ENCODE measurements at regions not wholly inside any gene's neighbourhood (a gene's known extent, or its start where the extent isn't known, plus 50 kb on each side); places are given as distances from the start of the nearest gene placed in this dataset.

GRCh38 chr6:127053032-127053874 is 65.2 kb upstream of the RSPO3 start:
- no peaks in the 10 kb centered on the region for H3K9me3 ChIP-seq
- H3K4me3 ChIP-seq (ENCODE audit: control insufficient read depth in 1 of 2, extremely low read depth in 1 of 2, low read length in 1 of 2), result no peak overlapping the region
- ChIA-PET POLR2A (no interaction called here), CTCF (no interaction called here)
- Mint-ChIP-seq H3K4me1 (peaks cover 0 to 4% (median 2%) of the 10 kb centered on the region in 3 donors), H3K9me3 (peaks cover 4 to 11% (median 5%) of the 10 kb centered on the region in 3 donors), H3K27ac (no peak overlapping the region), H3K4me3 (no peak overlapping the region), H3K36me3 (no peaks in the 10 kb centered on the region), H3K27me3 (no peaks in the 10 kb centered on the region)
- H3K27ac ChIP-seq (ENCODE audit: low read length), result no peak overlapping the region
- H3K36me3 ChIP-seq (ENCODE audit: control insufficient read depth in 2 of 2, extremely low read depth in 1 of 2, insufficient read depth in 1 of 2, low read length in 1 of 2), result no peaks in the 10 kb centered on the region
- no peaks in the 10 kb centered on the region for H3K4me1 ChIP-seq (ENCODE audit: control insufficient read depth in 1 of 2, extremely low read depth in 1 of 2, insufficient read depth in 2 of 2, low read length in 2 of 2)
- WGBS (ENCODE audit: insufficient coverage), result no CpG with 5 or more reads among the region's 2 CpGs
- peaks cover 0 to 3% of the 10 kb centered on the region in 2 experiments for H3K27me3 ChIP-seq (replicated peaks in 1 of 2; ENCODE audit: control insufficient read depth in 2 of 2, extremely low read depth in 1 of 2, insufficient read depth in 2 of 2, low read length in 1 of 2)
- ATAC-seq (replicated peaks in 1 of 4) (no peak), DNase-seq (no peak)

GRCh38 chr6:127053875-127054235 is 64.6 kb upstream of the RSPO3 start:
- ChIA-PET CTCF (no interaction called here), POLR2A (no interaction called here)
- no peak for DNase-seq
- no peak overlapping the region for H3K27ac Mint-ChIP-seq
- no peak for ATAC-seq (replicated peaks in 1 of 4)
- Histone ChIP-seq H3K4me3 (ENCODE audit: control insufficient read depth in 1 of 2, extremely low read depth in 1 of 2, low read length in 1 of 2) (no peak overlapping the region), H3K36me3 (ENCODE audit: control insufficient read depth in 2 of 2, extremely low read depth in 1 of 2, insufficient read depth in 1 of 2, low read length in 1 of 2) (no peaks in the 10 kb centered on the region), H3K4me1 (ENCODE audit: control insufficient read depth in 1 of 2, extremely low read depth in 1 of 2, insufficient read depth in 2 of 2, low read length in 2 of 2) (no peaks in the 10 kb centered on the region), H3K9me3 (no peaks in the 10 kb centered on the region), H3K27me3 (replicated peaks in 1 of 2; ENCODE audit: control insufficient read depth in 2 of 2, extremely low read depth in 1 of 2, insufficient read depth in 2 of 2, low read length in 1 of 2) (peaks cover 0 to 3% of the 10 kb centered on the region in 2 experiments), H3K27ac (ENCODE audit: low read length) (no peak overlapping the region)
- H3K27me3 Mint-ChIP-seq, result no peaks in the 10 kb centered on the region
- H3K4me3 Mint-ChIP-seq, result no peak overlapping the region
- WGBS (ENCODE audit: insufficient coverage), result no CpG with 5 or more reads among the region's 1 CpG
- H3K36me3 Mint-ChIP-seq, result no peaks in the 10 kb centered on the region
- H3K4me1 Mint-ChIP-seq, result peaks cover 0 to 4% (median 2%) of the 10 kb centered on the region in 3 donors
- peaks cover 3 to 14% (median 9%) of the 10 kb centered on the region in 3 donors for H3K9me3 Mint-ChIP-seq

- CTCF ChIA-PET, result no interaction called here
- no peaks in the 10 kb centered on the region for H3K27me3 Mint-ChIP-seq
Measured at GRCh38 chr6:127058027-127058426, 60.4 kb upstream of the RSPO3 start.

GRCh38 chr6:127058936-127059335 is 59.5 kb upstream of the RSPO3 start:
- Mint-ChIP-seq H3K4me3 (no peak overlapping the region), H3K27me3 (no peaks in the 10 kb centered on the region), H3K27ac (no peak overlapping the region), H3K9me3 (peaks cover 0 to 6% (median 4%) of the 10 kb centered on the region in 3 donors), H3K4me1 (peaks cover 0 to under 1% (median 0%) of the 10 kb centered on the region in 3 donors), H3K36me3 (no peaks in the 10 kb centered on the region)
- H3K27ac ChIP-seq (ENCODE audit: low read length), result no peak overlapping the region
- H3K4me3 ChIP-seq (ENCODE audit: control insufficient read depth in 1 of 2, extremely low read depth in 1 of 2, low read length in 1 of 2), result no peak overlapping the region
- no peaks in the 10 kb centered on the region for H3K4me1 ChIP-seq (ENCODE audit: control insufficient read depth in 1 of 2, extremely low read depth in 1 of 2, insufficient read depth in 2 of 2, low read length in 2 of 2)
- ChIA-PET POLR2A (no interaction called here), CTCF (no interaction called here)
- no CpG with 5 or more reads among the region's 2 CpGs for WGBS (ENCODE audit: insufficient coverage)
- ATAC-seq (replicated peaks in 1 of 4), result no peak
- DNase-seq, result no peak
- no peaks in the 10 kb centered on the region for H3K9me3 ChIP-seq
- H3K27me3 ChIP-seq (replicated peaks in 1 of 2; ENCODE audit: control insufficient read depth in 2 of 2, extremely low read depth in 1 of 2, insufficient read depth in 2 of 2, low read length in 1 of 2), result peaks cover 0 to 3% of the 10 kb centered on the region in 2 experiments
- H3K36me3 ChIP-seq (ENCODE audit: control insufficient read depth in 2 of 2, extremely low read depth in 1 of 2, insufficient read depth in 1 of 2, low read length in 1 of 2), result no peaks in the 10 kb centered on the region

More at GRCh38 chr6:127058027-127058426, 60.4 kb upstream of the RSPO3 start:
- no peak for DNase-seq
- Histone ChIP-seq H3K36me3 (ENCODE audit: control insufficient read depth in 2 of 2, extremely low read depth in 1 of 2, insufficient read depth in 1 of 2, low read length in 1 of 2) (no peaks in the 10 kb centered on the region), H3K9me3 (no peaks in the 10 kb centered on the region), H3K27me3 (replicated peaks in 1 of 2; ENCODE audit: control insufficient read depth in 2 of 2, extremely low read depth in 1 of 2, insufficient read depth in 2 of 2, low read length in 1 of 2) (peaks cover 0 to 3% of the 10 kb centered on the region in 2 experiments), H3K27ac (ENCODE audit: low read length) (no peak overlapping the region), H3K4me1 (ENCODE audit: control insufficient read depth in 1 of 2, extremely low read depth in 1 of 2, insufficient read depth in 2 of 2, low read length in 2 of 2) (no peaks in the 10 kb centered on the region), H3K4me3 (ENCODE audit: control insufficient read depth in 1 of 2, extremely low read depth in 1 of 2, low read length in 1 of 2) (no peak overlapping the region)
- no peak for ATAC-seq (replicated peaks in 1 of 4)
- Mint-ChIP-seq H3K4me1 (peaks cover 0 to 2% (median 2%) of the 10 kb centered on the region in 3 donors), H3K4me3 (no peak overlapping the region), H3K9me3 (peaks cover 0 to 6% (median 4%) of the 10 kb centered on the region in 3 donors), H3K27ac (no peak overlapping the region), H3K36me3 (no peaks in the 10 kb centered on the region)
- POLR2A ChIA-PET, result no interaction called here
- no CpG with 5 or more reads among the region's 2 CpGs for whole genome bisulfite sequencing (ENCODE audit: insufficient coverage)
